8988T (cell line): ENCODE measurements at regions not wholly inside any gene's neighbourhood (a gene's known extent, or its start where the extent isn't known, plus 50 kb on each side); places are given as distances from the start of the nearest gene placed in this dataset.
"Not testable (repeated sequence)": the region's sequence is repeated elsewhere in the genome, so short reads cannot be mapped to it uniquely, and the experiment has no call there.

Experiments
- DNase-seq: peaks from one replicate; pipeline ENCODE4 v3.0.0; 2011

GRCh38 chr6:104676679-104677078 is 183.0 kb downstream of the HACE1 start:
- not testable (repeated sequence) for DNase-seq

- DNase-seq, result not testable (repeated sequence)
Measured at GRCh38 chr6:104675161-104675560, 184.6 kb downstream of the HACE1 start.

- not testable (repeated sequence) for DNase-seq
Measured at GRCh38 chr6:104673078-104673477, 186.6 kb downstream of the HACE1 start.

GRCh38 chr6:104671591-104671891 is 188.2 kb downstream of the HACE1 start:
- DNase-seq, result not testable (repeated sequence)

- DNase-seq, result not testable (repeated sequence)
Measured at GRCh38 chr6:104670834-104671590, 188.7 kb downstream of the HACE1 start.

GRCh38 chr6:104669483-104669882 is 190.2 kb downstream of the HACE1 start:
- no peak for DNase-seq

GRCh38 chr6:104656235-104656634 is 203.5 kb downstream of the HACE1 start:
- no peak for DNase-seq

- DNase-seq, result no peak
Measured at GRCh38 chr6:104653781-104654180, 205.9 kb downstream of the HACE1 start.

GRCh38 chr6:104648347-104648746 is 211.4 kb downstream of the HACE1 start:
- DNase-seq, result no peak

- DNase-seq, result no peak
Measured at GRCh38 chr6:104644848-104645247, 214.9 kb downstream of the HACE1 start.

- no peak for DNase-seq
Measured at GRCh38 chr6:104642871-104643270, 216.8 kb downstream of the HACE1 start.

- no peak for DNase-seq
Measured at GRCh38 chr6:104640761-104641160, 219.0 kb downstream of the HACE1 start.

- DNase-seq, result no peak
Measured at GRCh38 chr6:104640150-104640700, 219.5 kb downstream of the HACE1 start.

- DNase-seq, result no peak
Measured at GRCh38 chr6:104639668-104640067, 220.1 kb downstream of the HACE1 start.

GRCh38 chr6:104638841-104639290 is 220.9 kb downstream of the HACE1 start:
- DNase-seq, result no peak

- DNase-seq, result no peak
Measured at GRCh38 chr6:104633125-104633524, 226.6 kb downstream of the HACE1 start.

- no peak for DNase-seq
Measured at GRCh38 chr6:104632588-104632987, 227.1 kb downstream of the HACE1 start.

- DNase-seq, result no peak
Measured at GRCh38 chr6:104630955-104631354, 228.8 kb downstream of the HACE1 start.

- DNase-seq, result no peak
Measured at GRCh38 chr6:104630522-104630921, 229.2 kb downstream of the HACE1 start.

GRCh38 chr6:104629826-104630225 is 229.9 kb downstream of the HACE1 start:
- DNase-seq, result no peak

- DNase-seq, result no peak
Measured at GRCh38 chr6:104625536-104625935, 234.2 kb downstream of the HACE1 start.

GRCh38 chr6:104623052-104623690 is 236.5 kb downstream of the HACE1 start:
- no peak for DNase-seq

GRCh38 chr6:104621396-104621795 is 238.3 kb downstream of the HACE1 start:
- no peak for DNase-seq

GRCh38 chr6:104617591-104617990 is 242.1 kb downstream of the HACE1 start:
- DNase-seq, result no peak
